Daoy (cell line): ENCODE measurements at regions not wholly inside any gene's neighbourhood (a gene's known extent, or its start where the extent isn't known, plus 50 kb on each side); places are given as distances from the start of the nearest gene placed in this dataset.

Experiments used
- DNase-seq: peaks from one replicate; pipeline ENCODE4 v3.0.0-alpha.2; 2015; ENCODE audit warnings: low read depth

GRCh38 chr9:79201636-79202035 is 370.1 kb upstream of the TLE4 start:
- no peak for DNase-seq

DNA sequence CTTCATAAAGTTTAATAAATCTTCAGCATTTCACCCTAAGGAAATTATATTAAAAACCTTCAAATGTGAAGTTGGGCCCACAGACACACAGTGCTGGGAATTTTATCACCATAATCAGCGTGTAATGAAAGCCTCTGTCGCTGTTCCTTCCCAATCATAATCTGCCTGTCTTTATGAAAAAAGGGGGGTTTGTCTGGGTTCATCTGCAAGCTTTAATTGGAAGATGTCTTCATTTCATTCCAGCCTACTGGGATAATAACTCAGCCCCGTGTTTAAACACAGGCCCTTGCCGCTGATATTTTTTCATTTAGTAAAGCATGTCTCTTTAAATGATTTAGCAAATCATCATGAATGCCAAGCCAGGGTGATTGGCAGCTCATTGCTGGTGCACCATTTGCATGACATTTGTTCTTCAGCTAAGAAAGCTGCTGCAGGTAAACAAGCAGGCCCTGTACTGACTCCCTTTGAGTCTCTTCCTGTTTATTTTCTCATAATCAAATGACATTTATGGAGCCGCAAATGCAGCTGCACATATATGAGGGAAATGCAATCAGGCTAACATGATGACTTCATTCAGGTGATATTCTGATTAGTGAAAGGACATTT is 362.9 kb upstream of the TLE4 start:
- no peak for DNase-seq

- DNase-seq: peak; percentile 21
Observed at GRCh38 chr9:79210541-79211243, 361.1 kb upstream of the TLE4 start.

GRCh38 chr9:79213417-79214125 is 358.2 kb upstream of the TLE4 start:
- no peak for DNase-seq

- DNase-seq: no peak
Observed at GRCh38 chr9:79215821-79216220, 355.9 kb upstream of the TLE4 start.

DNA sequence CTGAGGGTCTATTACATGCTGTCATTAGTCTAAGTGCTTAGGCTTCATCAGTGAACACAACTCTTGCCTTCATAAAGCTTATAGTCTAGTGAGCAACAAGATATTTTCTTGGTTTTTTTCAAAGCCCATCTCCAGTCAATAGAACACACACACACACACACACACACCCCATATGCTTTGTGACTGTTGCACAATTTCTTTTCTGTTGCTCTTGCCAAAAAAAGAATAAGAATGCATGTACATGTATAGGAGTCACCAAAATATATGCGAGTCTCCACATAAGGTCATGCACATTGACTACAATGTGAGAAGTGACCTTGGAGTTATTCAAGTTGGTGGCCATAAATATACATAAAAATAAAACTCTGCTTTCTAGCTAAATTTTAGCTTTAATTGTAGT is 351.5 kb upstream of the TLE4 start:
- no peak for DNase-seq

DNA sequence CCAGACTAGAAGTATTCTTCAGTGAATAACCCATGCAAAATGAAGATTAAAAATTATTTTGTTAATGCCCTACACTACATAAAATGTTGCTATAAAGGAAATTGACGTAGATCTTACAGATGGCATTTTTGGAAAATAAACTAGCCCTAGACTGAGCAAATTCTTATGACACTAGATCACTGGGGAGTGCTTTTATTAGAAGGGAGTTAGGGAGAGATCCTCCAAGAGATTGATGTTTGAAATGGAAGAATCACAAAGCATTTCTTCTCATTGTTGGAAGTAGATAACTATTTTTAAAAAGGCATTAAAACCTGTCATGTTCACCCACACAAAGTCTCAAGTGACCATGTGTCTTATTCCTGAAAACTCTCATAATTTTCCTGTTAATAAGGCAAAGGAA is 351.1 kb upstream of the TLE4 start:
- DNase-seq: no peak

- peak; percentile 75 for DNase-seq
Observed at GRCh38 chr9:79221084-79221483, 350.7 kb upstream of the TLE4 start.

DNA sequence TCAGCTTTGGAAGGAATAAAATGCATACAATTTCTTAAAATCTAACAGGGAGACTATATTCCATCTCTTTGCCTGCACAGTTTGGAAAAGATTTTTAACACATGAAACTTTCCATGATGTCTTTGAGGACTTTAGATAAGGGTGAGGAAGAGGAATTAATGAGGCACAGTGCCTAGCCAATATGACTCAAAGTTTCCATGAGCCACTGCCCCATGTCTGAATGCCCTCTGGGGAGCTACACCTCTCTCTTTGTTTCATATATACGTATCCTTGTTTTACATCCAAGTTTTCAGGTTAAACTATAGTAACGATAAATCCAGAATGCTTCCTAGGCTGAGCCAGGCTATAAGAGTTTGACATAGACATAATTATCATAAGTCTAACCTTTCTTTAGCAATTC is 349.3 kb upstream of the TLE4 start:
- no peak for DNase-seq

- peak; percentile 60 for DNase-seq
Observed at GRCh38 chr9:79224672-79225433, 346.9 kb upstream of the TLE4 start.

DNA sequence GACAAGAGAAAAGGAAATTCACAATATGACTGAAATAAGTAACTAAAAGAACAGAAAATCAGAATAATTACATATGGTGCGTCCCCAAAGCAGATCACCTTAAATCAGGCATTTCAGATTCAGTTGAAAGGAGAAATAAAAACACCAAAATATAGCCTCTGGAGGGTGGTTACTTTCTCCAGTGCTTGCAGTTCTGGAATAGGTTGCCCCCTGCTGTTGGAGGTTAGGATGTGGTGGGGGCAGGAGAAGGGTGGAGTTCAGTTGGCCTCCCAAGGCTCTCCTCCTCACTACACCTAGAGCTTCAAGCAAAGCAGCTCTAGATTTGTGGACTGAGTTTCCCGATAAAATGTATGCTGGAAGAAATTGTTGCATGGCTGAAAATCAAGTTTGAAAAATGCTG is 338.2 kb upstream of the TLE4 start:
- DNase-seq: peak; percentile 55

DNA sequence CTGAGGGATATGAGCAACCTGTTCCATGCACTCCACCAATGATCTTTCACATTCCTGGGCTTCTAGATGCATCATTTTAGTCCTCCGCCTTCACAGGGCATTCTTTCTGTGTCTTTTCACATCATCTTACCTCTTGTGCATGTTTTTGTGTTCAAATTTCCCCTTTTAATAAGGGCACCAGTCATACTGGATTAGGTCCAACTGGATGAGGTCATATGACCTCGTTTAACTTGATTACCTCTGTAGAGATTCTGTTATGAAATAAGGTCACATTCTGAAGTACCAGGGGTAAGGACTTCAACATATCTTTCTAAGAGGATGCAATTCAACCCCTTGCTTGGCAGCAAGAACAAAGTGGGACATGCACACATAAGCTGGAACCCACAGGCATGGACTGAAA is 335.3 kb upstream of the TLE4 start:
- no peak for DNase-seq

- no peak for DNase-seq
Observed at GRCh38 chr9:79237861-79238260, 333.9 kb upstream of the TLE4 start.

GRCh38 chr9:79240774-79241173 is 331.0 kb upstream of the TLE4 start:
- no peak for DNase-seq

GRCh38 chr9:79242489-79242888 is 329.3 kb upstream of the TLE4 start:
- no peak for DNase-seq

DNA sequence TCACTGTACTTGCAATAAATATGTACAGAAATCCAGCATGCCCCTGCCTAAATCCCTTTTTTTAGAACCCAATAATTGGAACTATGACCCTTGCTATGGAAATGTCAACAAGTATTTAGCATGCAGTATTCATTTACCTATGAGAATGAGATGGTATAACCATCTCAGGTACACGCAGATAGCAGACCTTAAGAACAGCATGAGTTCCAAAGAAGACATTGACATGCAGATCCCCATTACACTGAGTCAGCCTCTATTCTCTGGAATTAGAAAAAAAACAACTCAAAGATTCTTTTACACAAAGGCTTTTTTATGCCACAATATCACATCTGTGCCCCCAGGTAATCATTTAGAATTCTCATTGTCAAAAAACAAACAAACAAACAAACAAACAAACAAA is 325.6 kb upstream of the TLE4 start:
- no peak for DNase-seq

DNA sequence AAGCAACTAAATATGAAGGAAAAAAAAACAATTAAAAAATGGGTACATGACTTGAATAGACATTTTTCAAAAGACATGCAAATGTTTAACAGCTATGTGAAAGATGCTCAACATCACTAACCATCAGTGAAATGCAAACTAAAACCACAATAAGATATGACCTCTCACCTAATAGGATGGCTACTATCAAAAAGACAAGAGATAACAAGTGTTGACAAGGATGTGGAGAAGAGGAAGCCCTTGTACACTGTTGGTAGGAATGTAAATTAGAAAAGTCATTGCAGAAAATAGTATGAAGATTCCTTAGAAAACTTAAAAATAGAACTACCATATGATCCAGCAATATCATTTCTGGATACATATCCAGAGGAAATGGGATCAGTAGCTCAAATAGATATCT is 324.7 kb upstream of the TLE4 start:
- no peak for DNase-seq

DNA sequence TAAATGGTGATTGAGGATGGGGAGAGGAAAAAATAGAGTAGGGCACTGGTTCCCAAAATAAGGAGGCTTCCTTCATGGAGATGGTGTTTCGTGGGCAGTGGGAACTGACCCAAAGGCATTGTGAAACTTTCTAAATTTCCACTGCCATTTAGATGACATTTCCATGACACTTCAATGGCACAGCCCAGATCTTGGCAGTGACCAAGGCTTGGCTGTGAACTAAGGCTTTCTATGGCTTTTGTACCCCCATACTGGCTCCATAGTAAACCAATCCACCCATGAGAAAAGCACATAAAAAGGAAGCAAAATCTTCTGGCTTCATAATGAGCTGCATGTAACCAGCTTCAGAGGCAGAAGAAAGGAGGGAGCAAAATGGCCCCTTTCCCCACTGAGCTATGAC is 321.0 kb upstream of the TLE4 start:
- no peak for DNase-seq

GRCh38 chr9:79254900-79255650 is 316.7 kb upstream of the TLE4 start:
- DNase-seq: peak; percentile 18

GRCh38 chr9:79255651-79256260 is 316.0 kb upstream of the TLE4 start:
- no peak for DNase-seq

DNA sequence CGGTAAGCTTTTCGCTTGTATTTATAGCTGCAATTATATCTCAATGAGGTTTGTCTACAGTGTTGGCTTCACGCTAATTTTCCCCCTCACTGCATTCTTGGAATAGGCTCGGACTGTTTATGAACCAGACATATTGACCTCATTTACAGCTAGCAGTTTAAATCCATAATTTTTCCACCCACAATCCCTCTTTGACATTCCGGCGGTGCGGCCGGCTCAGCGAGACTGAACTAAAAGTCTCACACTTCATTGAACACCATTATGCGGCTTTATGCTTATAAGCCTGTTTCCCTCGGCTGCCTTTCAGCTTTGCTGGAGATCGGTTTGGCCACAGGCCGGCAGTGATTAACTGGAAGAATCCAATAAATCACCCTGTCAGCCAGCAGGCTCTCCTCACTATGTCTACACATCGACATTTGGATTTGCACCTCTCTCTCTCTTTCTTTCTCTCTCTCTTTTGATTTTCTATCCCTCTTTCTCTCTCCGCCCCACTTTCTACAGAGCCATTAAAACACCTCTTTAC is 315.0 kb upstream of the TLE4 start:
- DNase-seq: peak; percentile 93
